ENCODE measurements at regions not wholly inside any gene's neighbourhood (a gene's known extent, or its start where the extent isn't known, plus 50 kb on each side); places are given as distances from the start of the nearest gene placed in this dataset.

- no peak for TF ChIP-seq POLR2A (IDR thresholded peaks at IDR 0.05)
- no peak for TF ChIP-seq POLR2AphosphoS5 (IDR thresholded peaks at IDR 0.05)
- TF ChIP-seq EP300 (IDR thresholded peaks at IDR 0.05; ENCODE audit: low read depth), result no peak
- no peak for TF ChIP-seq CTCF (IDR thresholded peaks at IDR 0.05)
- in situ Hi-C loops (cut with MboI; ENCODE audit: low pct_ligation_motif_present in 1 of 4, low pct_unique_long_range_greater_than_20kb in 1 of 4, low sequenced_read_pairs in 3 of 4) (loop anchor here in 2 of 4 donors (25.0 kb wide), 2 partner anchors 320 to 645 kb away; no protein-coding TSS in a partner anchor), intact Hi-C loops (cut with DNase I; ENCODE audit: low total_unique reads) (no loop called here)
- Histone ChIP-seq H3K27me3 (no peaks in the 10 kb centered on the region), H3K4me1 (no peaks in the 10 kb centered on the region), H3K27ac (no peak overlapping the region), H3K9me3 (no peaks in the 10 kb centered on the region), H3K4me3 (no peak overlapping the region), H3K36me3 (no peaks in the 10 kb centered on the region)
- no peak for DNase-seq
- 75 to 92% methylated on average over 2 of the region's 2 CpGs for WGBS, 2 donors (ENCODE audit: low coverage in 1 of 2)
Measured at GRCh38 chr7:17632384-17632783, 307.9 kb downstream of the SNX13 start.

- intact Hi-C loops (cut with DNase I; ENCODE audit: low total_unique reads), result no loop called here
- in situ Hi-C loops (cut with MboI; ENCODE audit: low pct_ligation_motif_present in 1 of 4, low pct_unique_long_range_greater_than_20kb in 1 of 4, low sequenced_read_pairs in 3 of 4), result loop anchor here in 2 of 4 donors (25.0 kb wide), 2 partner anchors 321 to 646 kb away; no protein-coding TSS in a partner anchor
- 50% methylated on average over 1 of the region's 1 CpG; no CpG with 5 or more reads in 1 of the 2 donors for WGBS, 2 donors (ENCODE audit: low coverage in 1 of 2)
Measured at GRCh38 chr7:17633067-17633466, 307.2 kb downstream of the SNX13 start.

GRCh38 chr7:17638727-17639126 is 301.6 kb downstream of the SNX13 start:
- intact Hi-C loops (cut with DNase I; ENCODE audit: low total_unique reads), result no loop called here

More at GRCh38 chr7:17633067-17633466, 307.2 kb downstream of the SNX13 start:
- Histone ChIP-seq H3K27me3 (no peaks in the 10 kb centered on the region), H3K4me3 (no peak overlapping the region), H3K4me1 (no peaks in the 10 kb centered on the region), H3K27ac (no peak overlapping the region), H3K36me3 (no peaks in the 10 kb centered on the region), H3K9me3 (no peaks in the 10 kb centered on the region)
- no peak for DNase-seq
- no peak for TF ChIP-seq CTCF (IDR thresholded peaks at IDR 0.05)
- no peak for TF ChIP-seq POLR2A (IDR thresholded peaks at IDR 0.05)
- TF ChIP-seq POLR2AphosphoS5 (IDR thresholded peaks at IDR 0.05), result peak in 1 of 3 donors; percentile 17
- no peak for TF ChIP-seq EP300 (IDR thresholded peaks at IDR 0.05; ENCODE audit: low read depth)

More at GRCh38 chr7:17638727-17639126, 301.6 kb downstream of the SNX13 start:
- no peaks in the 10 kb centered on the region for H3K27me3 ChIP-seq
- 83 to 89% methylated on average over 1 of the region's 1 CpG for WGBS, 2 donors (ENCODE audit: low coverage in 1 of 2)
- in situ Hi-C loops (cut with MboI; ENCODE audit: low pct_ligation_motif_present in 1 of 4, low pct_unique_long_range_greater_than_20kb in 1 of 4, low sequenced_read_pairs in 3 of 4), result loop anchor here in 2 of 4 donors (25.0 kb wide), 2 partner anchors 326 to 651 kb away; no protein-coding TSS in a partner anchor
- no peak for TF ChIP-seq EP300 (IDR thresholded peaks at IDR 0.05; ENCODE audit: low read depth)
- TF ChIP-seq POLR2A (IDR thresholded peaks at IDR 0.05), result no peak
- TF ChIP-seq CTCF (IDR thresholded peaks at IDR 0.05), result no peak
- TF ChIP-seq POLR2AphosphoS5 (IDR thresholded peaks at IDR 0.05), result no peak
- no peak overlapping the region for H3K4me3 ChIP-seq
- no peaks in the 10 kb centered on the region for H3K9me3 ChIP-seq
- H3K27ac ChIP-seq, result no peak overlapping the region
- no peaks in the 10 kb centered on the region for H3K36me3 ChIP-seq
- DNase-seq, result no peak
- no peaks in the 10 kb centered on the region for H3K4me1 ChIP-seq
